GDM1 (cell line): ENCODE measurements at regions not wholly inside any gene's neighbourhood (a gene's known extent, or its start where the extent isn't known, plus 50 kb on each side); places are given as distances from the start of the nearest gene placed in this dataset.
A peak's percentile ranks its signal among the peaks of the same experiment; 100 is the strongest.
"Not testable (repeated sequence)": the region's sequence is repeated elsewhere in the genome, so short reads cannot be mapped to it uniquely, and the experiment has no call there.

Experiments
- DNase-seq: peaks from one replicate; lab custom pipeline; 2025; lab: John Stamatoyannopoulos, UW

- DNase-seq, result not testable (repeated sequence)
Observed at GRCh38 chr12:54799966-54800365, 54.4 kb upstream of the MUCL1 start.

GRCh38 chr12:54798651-54799050, 55.7 kb upstream of the MUCL1 start:
- DNase-seq, result no peak

- no peak for DNase-seq
Observed at GRCh38 chr12:54796991-54797390, 57.3 kb upstream of the MUCL1 start.

- DNase-seq, result no peak
Observed at GRCh38 chr12:54795644-54796043, 58.7 kb upstream of the MUCL1 start.

- DNase-seq, result no peak
Observed at GRCh38 chr12:54786081-54786480, 68.2 kb upstream of the MUCL1 start.

GRCh38 chr12:54784115-54784514, 70.2 kb upstream of the MUCL1 start:
- no peak for DNase-seq

GRCh38 chr12:54777031-54777430, 77.3 kb upstream of the MUCL1 start:
- DNase-seq, result not testable (repeated sequence)

- DNase-seq, result no peak
Observed at GRCh38 chr12:54773593-54773992, 80.7 kb upstream of the MUCL1 start.

- no peak for DNase-seq
Observed at GRCh38 chr12:54765652-54766051, 88.7 kb upstream of the MUCL1 start.

GRCh38 chr12:54762390-54762789, 91.9 kb upstream of the MUCL1 start:
- DNase-seq, result no peak

GRCh38 chr12:54759751-54760150, 94.6 kb upstream of the MUCL1 start:
- DNase-seq, result peak; percentile 30

- no peak for DNase-seq
Observed at GRCh38 chr12:54751493-54751892, 102.8 kb upstream of the MUCL1 start.

- peak; percentile 36 for DNase-seq
Observed at GRCh38 chr12:54749191-54749818, 101.1 kb upstream of the DCD start.

GRCh38 chr12:54744590-54744989, 96.4 kb upstream of the DCD start:
- no peak for DNase-seq

GRCh38 chr12:54740882-54741281, 92.7 kb upstream of the DCD start:
- no peak for DNase-seq

- no peak for DNase-seq
Observed at GRCh38 chr12:54736549-54736948, 88.4 kb upstream of the DCD start.

GRCh38 chr12:54734196-54734950, 86.2 kb upstream of the DCD start:
- DNase-seq, result no peak

GRCh38 chr12:54725233-54725843, 77.2 kb upstream of the DCD start:
- DNase-seq, result no peak

- DNase-seq, result peak; percentile 5
Observed at GRCh38 chr12:54723379-54724256, 75.5 kb upstream of the DCD start.

- no peak for DNase-seq
Observed at GRCh38 chr12:54721312-54721711, 73.1 kb upstream of the DCD start.

GRCh38 chr12:54719691-54720090, 71.5 kb upstream of the DCD start:
- DNase-seq, result no peak

GRCh38 chr12:54716261-54716660, 68.1 kb upstream of the DCD start:
- DNase-seq, result no peak
